ENCODE measurements at regions not wholly inside any gene's neighbourhood (a gene's known extent, or its start where the extent isn't known, plus 50 kb on each side); places are given as distances from the start of the nearest gene placed in this dataset.
"Not testable (repeated sequence)": the region's sequence is repeated elsewhere in the genome, so short reads cannot be mapped to it uniquely, and the experiment has no call there.

- no peaks in the 10 kb centered on the region for H3K9me3 ChIP-seq (ENCODE audit: control insufficient read depth, insufficient read depth, low read length)
- intact Hi-C loops (cut with micrococcal nuclease) = no loop called here
- TF ChIP-seq CTCF (IDR thresholded peaks at IDR 0.05) = no peak
- H3K4me1 ChIP-seq (ENCODE audit: control insufficient read depth, insufficient read depth, low read length) = no peaks in the 10 kb centered on the region
- peaks cover 0 to 2% of the 10 kb centered on the region in 2 donors for H3K27me3 Mint-ChIP-seq (ENCODE audit: low read depth in 2 of 2)
- no peaks in the 10 kb centered on the region for H3K36me3 ChIP-seq (ENCODE audit: control insufficient read depth, insufficient read depth, low read length)
- no peak overlapping the region for H3K27ac Mint-ChIP-seq
- no peak overlapping the region for H3K4me3 ChIP-seq (ENCODE audit: low read length)
- no peak overlapping the region for H3K4me3 Mint-ChIP-seq
- ATAC-seq = no peak
- no peaks in the 10 kb centered on the region for H3K9me3 Mint-ChIP-seq
- no peaks in the 10 kb centered on the region for H3K4me1 Mint-ChIP-seq
- DNase-seq = no peak
- no peak overlapping the region for H3K27ac ChIP-seq (ENCODE audit: low read length)
- H3K36me3 Mint-ChIP-seq = no peaks in the 10 kb centered on the region
- H3K27me3 ChIP-seq (ENCODE audit: control insufficient read depth, insufficient read depth, low read length) = no peaks in the 10 kb centered on the region
- 96% methylated on average over 9 of the region's 10 CpGs for WGBS (ENCODE audit: insufficient coverage)
Measured at GRCh38 chr13:44780591-44781280, 204.6 kb upstream of the TSC22D1 start.

GRCh38 chr13:44778761-44779484 is 202.8 kb upstream of the TSC22D1 start:
- Histone ChIP-seq H3K4me1 (ENCODE audit: control insufficient read depth, insufficient read depth, low read length) (no peaks in the 10 kb centered on the region), H3K27me3 (ENCODE audit: control insufficient read depth, insufficient read depth, low read length) (no peaks in the 10 kb centered on the region), H3K36me3 (ENCODE audit: control insufficient read depth, insufficient read depth, low read length) (no peaks in the 10 kb centered on the region), H3K27ac (ENCODE audit: low read length) (no peak overlapping the region), H3K9me3 (ENCODE audit: control insufficient read depth, insufficient read depth, low read length) (no peaks in the 10 kb centered on the region), H3K4me3 (ENCODE audit: low read length) (no peak overlapping the region)
- peaks cover 0 to 2% of the 10 kb centered on the region in 2 donors for H3K27me3 Mint-ChIP-seq (ENCODE audit: low read depth in 2 of 2)
- no peaks in the 10 kb centered on the region for H3K4me1 Mint-ChIP-seq
- intact Hi-C loops (cut with micrococcal nuclease) = no loop called here
- 77% methylated on average over 9 of the region's 9 CpGs for WGBS (ENCODE audit: insufficient coverage)
- H3K27ac Mint-ChIP-seq = no peak overlapping the region
- DNase-seq = no peak
- no peak for ATAC-seq
- TF ChIP-seq CTCF (IDR thresholded peaks at IDR 0.05) = no peak
- no peak overlapping the region for H3K4me3 Mint-ChIP-seq
- H3K36me3 Mint-ChIP-seq = no peaks in the 10 kb centered on the region
- no peaks in the 10 kb centered on the region for H3K9me3 Mint-ChIP-seq

- H3K4me1 ChIP-seq (ENCODE audit: control insufficient read depth, insufficient read depth, low read length); H3K27ac Mint-ChIP-seq; H3K4me3 Mint-ChIP-seq; DNase-seq; H3K27ac ChIP-seq (ENCODE audit: low read length); ATAC-seq; H3K9me3 Mint-ChIP-seq; H3K27me3 Mint-ChIP-seq (ENCODE audit: low read depth in 2 of 2); H3K36me3 Mint-ChIP-seq; H3K4me3 ChIP-seq (ENCODE audit: low read length); H3K9me3 ChIP-seq (ENCODE audit: control insufficient read depth, insufficient read depth, low read length); H3K4me1 Mint-ChIP-seq; H3K36me3 ChIP-seq (ENCODE audit: control insufficient read depth, insufficient read depth, low read length); intact Hi-C loops (cut with micrococcal nuclease); H3K27me3 ChIP-seq (ENCODE audit: control insufficient read depth, insufficient read depth, low read length): not testable (repeated sequence)
- 89% methylated on average over 3 of the region's 3 CpGs for WGBS (ENCODE audit: insufficient coverage)
Measured at GRCh38 chr13:44775290-44775689, 199.2 kb upstream of the TSC22D1 start.

GRCh38 chr13:44770951-44771350 is 194.8 kb upstream of the TSC22D1 start:
- intact Hi-C loops (cut with micrococcal nuclease) = no loop called here
- WGBS (ENCODE audit: insufficient coverage) = 96% methylated on average over 5 of the region's 5 CpGs
- no peak overlapping the region for H3K27ac Mint-ChIP-seq

More at GRCh38 chr13:44770951-44771350, 194.8 kb upstream of the TSC22D1 start:
- Histone ChIP-seq H3K27ac (ENCODE audit: low read length) (no peak overlapping the region), H3K36me3 (ENCODE audit: control insufficient read depth, insufficient read depth, low read length) (no peaks in the 10 kb centered on the region), H3K4me3 (ENCODE audit: low read length) (no peak overlapping the region), H3K9me3 (ENCODE audit: control insufficient read depth, insufficient read depth, low read length) (no peaks in the 10 kb centered on the region), H3K27me3 (ENCODE audit: control insufficient read depth, insufficient read depth, low read length) (no peaks in the 10 kb centered on the region), H3K4me1 (ENCODE audit: control insufficient read depth, insufficient read depth, low read length) (peaks cover 18% of the 10 kb centered on the region)
- H3K4me3 Mint-ChIP-seq = no peak overlapping the region
- ATAC-seq (no peak), DNase-seq (no peak)
- H3K4me1 Mint-ChIP-seq = peaks cover 12 to 30% of the 10 kb centered on the region in 2 donors
- no peaks in the 10 kb centered on the region for H3K9me3 Mint-ChIP-seq
- TF ChIP-seq CTCF (IDR thresholded peaks at IDR 0.05) = no peak
- peaks cover 0 to 3% of the 10 kb centered on the region in 2 donors for H3K27me3 Mint-ChIP-seq (ENCODE audit: low read depth in 2 of 2)
- no peaks in the 10 kb centered on the region for H3K36me3 Mint-ChIP-seq
